Mammary epithelial cell (primary cell): ENCODE measurements at regions not wholly inside any gene's neighbourhood (a gene's known extent, or its start where the extent isn't known, plus 50 kb on each side); places are given as distances from the start of the nearest gene placed in this dataset.

Experiments
- EZH2 ChIP-seq: IDR thresholded peaks from 2 replicates; pipeline ENCODE4 v1.6.1; 2012; ENCODE audit warnings: low read length, inconsistent platforms, borderline replicate concordance
- TF ChIP-seq, protein P1 (sequence below), 2 donors: IDR thresholded peaks in 1 of 2; conservative IDR thresholded peaks in 1 of 2; 2 replicates each; pipeline ENCODE4 v1.5.1; 2011 to 2012; ENCODE audit warnings: inconsistent platforms in 2 of 2, low read length in 2 of 2, mild to moderate bottlenecking in 2 of 2, control low read depth in 1 of 2, low read depth in 1 of 2; ENCODE audit not compliant: insufficient read depth in 1 of 2; ENCODE audit errors: extremely low read depth in 1 of 2

DNA sequence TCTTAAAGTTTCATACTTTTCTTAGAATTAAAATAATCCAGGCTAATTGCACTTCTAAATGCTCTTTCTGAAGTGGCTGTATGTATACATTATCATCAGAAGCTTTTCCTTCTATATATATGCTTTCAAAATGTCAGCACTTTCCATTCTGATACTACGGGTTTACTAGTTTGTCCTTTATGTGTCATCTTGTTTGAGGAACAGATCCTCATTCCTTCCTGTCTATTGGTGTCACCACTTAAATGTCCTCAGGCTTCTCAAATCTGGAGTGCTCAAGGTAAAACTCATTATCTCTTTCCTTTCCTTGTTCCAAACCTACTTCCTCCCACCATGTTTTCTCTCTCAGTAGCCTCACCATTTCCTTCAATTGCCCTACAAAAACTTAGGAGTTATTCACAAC lies 236.3 kb downstream of the CSNK1G3 start:
- TF ChIP-seq, protein P1, sequence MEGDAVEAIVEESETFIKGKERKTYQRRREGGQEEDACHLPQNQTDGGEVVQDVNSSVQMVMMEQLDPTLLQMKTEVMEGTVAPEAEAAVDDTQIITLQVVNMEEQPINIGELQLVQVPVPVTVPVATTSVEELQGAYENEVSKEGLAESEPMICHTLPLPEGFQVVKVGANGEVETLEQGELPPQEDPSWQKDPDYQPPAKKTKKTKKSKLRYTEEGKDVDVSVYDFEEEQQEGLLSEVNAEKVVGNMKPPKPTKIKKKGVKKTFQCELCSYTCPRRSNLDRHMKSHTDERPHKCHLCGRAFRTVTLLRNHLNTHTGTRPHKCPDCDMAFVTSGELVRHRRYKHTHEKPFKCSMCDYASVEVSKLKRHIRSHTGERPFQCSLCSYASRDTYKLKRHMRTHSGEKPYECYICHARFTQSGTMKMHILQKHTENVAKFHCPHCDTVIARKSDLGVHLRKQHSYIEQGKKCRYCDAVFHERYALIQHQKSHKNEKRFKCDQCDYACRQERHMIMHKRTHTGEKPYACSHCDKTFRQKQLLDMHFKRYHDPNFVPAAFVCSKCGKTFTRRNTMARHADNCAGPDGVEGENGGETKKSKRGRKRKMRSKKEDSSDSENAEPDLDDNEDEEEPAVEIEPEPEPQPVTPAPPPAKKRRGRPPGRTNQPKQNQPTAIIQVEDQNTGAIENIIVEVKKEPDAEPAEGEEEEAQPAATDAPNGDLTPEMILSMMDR (conservative IDR thresholded peaks at IDR 0.05 in 1 of 2, IDR thresholded peaks at IDR 0.05 in 1 of 2; ENCODE audit: extremely low read depth in 1 of 2, insufficient read depth in 1 of 2, low read depth in 1 of 2, low read length in 2 of 2), result no peak
- no peak for TF ChIP-seq EZH2
